Lung (tissue), 11 donors: ENCODE measurements at regions not wholly inside any gene's neighbourhood (a gene's known extent, or its start where the extent isn't known, plus 50 kb on each side); places are given as distances from the start of the nearest gene placed in this dataset.

Source experiments
- ATAC-seq: fragments of 200-7000 bp; cut with Tn5 transposase; one replicate; pipeline ENCODE4 v1.9.1; 2020; ENCODE audit warnings: moderate number of reproducible peaks; ENCODE audit not compliant: insufficient read depth, low FRiP score
- DNase-seq, 3 donors: peaks; one replicate each; pipeline ENCODE4 v3.0.0-alpha.2; 2013 to 2017
- H3K27ac ChIP-seq, 2 donors: one replicate each; pipeline ENCODE4 v1.5.1; 2013; ENCODE audit warnings: mild to moderate bottlenecking in 2 of 2, moderate library complexity in 2 of 2, control low read depth in 1 of 2, inconsistent platforms in 1 of 2, low read depth in 1 of 2, low read length in 1 of 2
- H3K27me3 ChIP-seq, 3 donors: one replicate each; pipeline ENCODE4 v1.5.1; 2013; ENCODE audit warnings: low read length in 2 of 3; ENCODE audit not compliant: control insufficient read depth in 3 of 3, insufficient read depth in 3 of 3
- H3K36me3 ChIP-seq, 4 donors: one replicate each; pipeline ENCODE4 v1.5.1; 2013; ENCODE audit warnings: low read length in 4 of 4, mild to moderate bottlenecking in 1 of 4, moderate library complexity in 1 of 4; ENCODE audit not compliant: control insufficient read depth in 4 of 4, insufficient read depth in 4 of 4
- H3K4me1 ChIP-seq, 5 donors: one replicate each; pipeline ENCODE4 v1.5.1; 2013; ENCODE audit warnings: low read length in 5 of 5, mild to moderate bottlenecking in 2 of 5, moderate library complexity in 1 of 5; ENCODE audit not compliant: control insufficient read depth in 5 of 5, insufficient read depth in 5 of 5
- H3K4me3 ChIP-seq: one replicate; pipeline ENCODE4 v1.5.1; 2013; ENCODE audit warnings: mild to moderate bottlenecking, control low read depth, moderate library complexity
- H3K9ac ChIP-seq, 2 donors: one replicate each; pipeline ENCODE4 v1.5.1; 2013; ENCODE audit warnings: low read length in 2 of 2, control low read depth in 1 of 2; ENCODE audit not compliant: insufficient read depth in 1 of 2
- H3K9me3 ChIP-seq, 4 donors: one replicate each; pipeline ENCODE4 v1.5.1; 2013; ENCODE audit warnings: low read length in 3 of 4, mild to moderate bottlenecking in 1 of 4, moderate library complexity in 1 of 4; ENCODE audit not compliant: control insufficient read depth in 4 of 4, insufficient read depth in 3 of 4
- WGBS, 2 donors: extraction: QIAGEN DNeasy Blood & Tissue Kit; methylation state at CpG; one replicate each; pipeline ENCODE4 v1.1.7; 2013; 5-methylcytosine and 5-hydroxymethylcytosine counted together
- TF ChIP-seq, protein P1 (sequence below): IDR thresholded peaks from 2 replicates; pipeline ENCODE4 v1.5.1; 2012; ENCODE audit warnings: mild to moderate bottlenecking; ENCODE audit errors: control extremely low read depth, extremely low read depth
- donor health status: control.
- donor health status: control.
- donor health status: Bipolar disorder and iron deficiency.
- donor health status: healthy.
- donor health status: DM: yes; HTN: yes; CAD: no.

DNA sequence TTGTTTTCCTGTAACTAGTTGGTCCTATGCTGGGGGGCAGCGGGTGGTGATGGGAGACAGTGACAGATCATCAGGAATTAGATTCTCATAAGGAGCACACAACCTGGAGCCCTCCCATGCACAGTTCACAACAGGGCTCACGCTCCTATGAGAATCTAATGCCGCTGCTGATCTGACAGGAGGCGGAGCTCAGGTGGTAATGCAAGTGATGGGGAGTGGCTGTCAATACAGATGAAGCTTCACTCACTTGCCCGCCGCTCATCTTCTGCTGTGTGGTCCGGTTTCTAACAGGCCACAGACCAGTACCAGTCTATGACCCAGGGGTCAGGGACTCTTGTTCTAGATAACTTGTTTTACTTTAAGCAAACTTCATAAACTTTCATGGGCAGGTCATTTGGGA lies 205.3 kb upstream of the SLC14A2 start:
- 95 to 98% methylated on average over 7 of the region's 7 CpGs for WGBS, 2 donors
- Histone ChIP-seq H3K9ac (no peak overlapping the region), H3K27me3 (no peaks in the 10 kb centered on the region), H3K4me1 (no peaks in the 10 kb centered on the region), H3K36me3 (no peaks in the 10 kb centered on the region), H3K4me3 (no peak overlapping the region), H3K9me3 (no peaks in the 10 kb centered on the region), H3K27ac (no peak overlapping the region)
- ATAC-seq = no peak
- TF ChIP-seq, protein P1, sequence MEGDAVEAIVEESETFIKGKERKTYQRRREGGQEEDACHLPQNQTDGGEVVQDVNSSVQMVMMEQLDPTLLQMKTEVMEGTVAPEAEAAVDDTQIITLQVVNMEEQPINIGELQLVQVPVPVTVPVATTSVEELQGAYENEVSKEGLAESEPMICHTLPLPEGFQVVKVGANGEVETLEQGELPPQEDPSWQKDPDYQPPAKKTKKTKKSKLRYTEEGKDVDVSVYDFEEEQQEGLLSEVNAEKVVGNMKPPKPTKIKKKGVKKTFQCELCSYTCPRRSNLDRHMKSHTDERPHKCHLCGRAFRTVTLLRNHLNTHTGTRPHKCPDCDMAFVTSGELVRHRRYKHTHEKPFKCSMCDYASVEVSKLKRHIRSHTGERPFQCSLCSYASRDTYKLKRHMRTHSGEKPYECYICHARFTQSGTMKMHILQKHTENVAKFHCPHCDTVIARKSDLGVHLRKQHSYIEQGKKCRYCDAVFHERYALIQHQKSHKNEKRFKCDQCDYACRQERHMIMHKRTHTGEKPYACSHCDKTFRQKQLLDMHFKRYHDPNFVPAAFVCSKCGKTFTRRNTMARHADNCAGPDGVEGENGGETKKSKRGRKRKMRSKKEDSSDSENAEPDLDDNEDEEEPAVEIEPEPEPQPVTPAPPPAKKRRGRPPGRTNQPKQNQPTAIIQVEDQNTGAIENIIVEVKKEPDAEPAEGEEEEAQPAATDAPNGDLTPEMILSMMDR = no peak
- DNase-seq = no peak

DNA sequence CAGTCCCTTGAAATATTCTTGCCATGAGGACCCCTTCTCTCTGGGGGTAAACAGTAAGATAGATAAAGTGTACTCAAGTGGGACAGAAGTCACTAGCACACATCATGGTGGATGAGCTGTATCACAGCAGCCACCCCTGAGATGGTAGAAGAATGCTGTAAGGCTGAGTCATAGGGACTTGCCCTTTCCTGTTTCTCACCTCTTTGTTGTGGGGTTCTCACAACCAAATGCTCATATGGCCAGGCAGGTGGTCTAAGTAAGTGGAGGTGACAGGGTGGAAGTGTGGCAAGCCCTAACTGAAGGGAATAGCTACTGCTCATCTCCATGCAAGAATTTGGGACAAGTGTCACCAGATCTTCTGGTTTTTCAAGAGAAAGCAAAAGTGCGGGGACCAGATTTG lies 202.7 kb upstream of the SLC14A2 start:
- no peak for DNase-seq
- TF ChIP-seq, protein P1 = no peak
- Histone ChIP-seq H3K9me3 (no peaks in the 10 kb centered on the region), H3K36me3 (no peaks in the 10 kb centered on the region), H3K27ac (peak overlapping the region in 1 of 2 donors; percentile 48), H3K9ac (no peak overlapping the region), H3K4me3 (no peak overlapping the region), H3K27me3 (no peaks in the 10 kb centered on the region), H3K4me1 (no peaks in the 10 kb centered on the region)
- ATAC-seq = no peak
- 86 to 91% methylated on average over 1 of the region's 1 CpG for WGBS, 2 donors

DNA sequence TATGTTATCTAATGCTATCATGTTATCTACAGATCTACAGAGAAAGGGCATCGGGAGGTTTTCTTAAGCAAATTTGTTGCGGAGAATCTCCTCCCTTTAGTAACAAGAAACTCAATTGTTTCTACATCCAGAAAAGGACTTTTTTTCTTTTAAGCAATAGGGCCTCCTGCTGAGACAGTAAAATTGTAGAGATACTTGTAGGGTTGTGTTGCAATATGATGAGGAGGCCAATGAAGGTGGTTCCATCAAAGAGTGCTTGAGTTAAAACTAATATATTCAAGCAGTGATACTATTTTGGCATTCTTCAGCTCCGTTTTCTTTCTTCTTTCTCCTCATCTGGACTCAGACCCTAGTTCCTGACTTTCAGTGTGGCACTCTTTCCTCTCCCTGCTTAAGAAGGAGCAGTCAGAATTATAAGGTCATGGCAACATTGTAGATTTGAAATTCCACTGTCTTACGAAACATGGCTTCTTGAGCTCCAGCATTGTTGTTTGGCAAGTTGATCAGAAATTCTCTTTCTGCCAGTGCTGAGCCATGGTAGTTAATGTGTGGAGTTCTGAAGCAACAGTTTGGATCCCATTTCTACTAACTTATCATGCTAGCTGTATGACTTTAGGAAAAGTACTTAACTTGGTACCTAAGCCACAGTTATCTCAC lies 202.0 kb upstream of the SLC14A2 start:
- Histone ChIP-seq H3K9me3 (no peaks in the 10 kb centered on the region), H3K36me3 (no peaks in the 10 kb centered on the region), H3K27ac (no peak overlapping the region), H3K9ac (no peak overlapping the region), H3K4me3 (no peak overlapping the region), H3K4me1 (no peaks in the 10 kb centered on the region), H3K27me3 (no peaks in the 10 kb centered on the region)
- WGBS, 2 donors = 75 to 85% methylated on average over 4 of the region's 4 CpGs
- peak in 2 of 3 donors; percentile 18 to 32 for DNase-seq
- ATAC-seq = no peak
- TF ChIP-seq, protein P1 = no peak

DNA sequence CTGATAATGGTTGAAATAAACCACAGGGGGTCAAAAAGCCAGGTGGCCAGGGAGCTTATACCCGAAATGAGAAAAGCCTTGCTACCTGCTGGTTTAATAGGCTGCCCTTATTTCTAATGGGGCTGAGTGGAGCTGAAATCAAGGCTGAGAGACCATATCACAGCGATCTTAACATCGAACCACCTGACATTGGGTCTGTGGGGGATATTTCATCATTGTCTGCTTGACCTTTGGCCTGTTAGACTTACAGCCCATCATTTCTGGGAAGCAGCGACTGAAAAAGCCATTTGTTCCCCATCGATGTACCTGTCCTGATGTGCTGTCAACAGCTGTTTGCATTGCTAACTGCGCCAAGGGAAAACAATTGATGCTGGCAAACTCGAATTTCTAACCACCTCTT lies 199.7 kb upstream of the SLC14A2 start:
- TF ChIP-seq, protein P1 = no peak
- DNase-seq = no peak
- WGBS, 2 donors = 55 to 66% methylated on average over 7 of the region's 7 CpGs
- Histone ChIP-seq H3K27ac (no peak overlapping the region), H3K4me1 (no peaks in the 10 kb centered on the region), H3K9ac (no peak overlapping the region), H3K9me3 (no peaks in the 10 kb centered on the region), H3K27me3 (no peaks in the 10 kb centered on the region), H3K4me3 (no peak overlapping the region), H3K36me3 (no peaks in the 10 kb centered on the region)
- no peak for ATAC-seq
